LNCAP (cell line): ENCODE measurements at regions not wholly inside any gene's neighbourhood (a gene's known extent, or its start where the extent isn't known, plus 50 kb on each side); places are given as distances from the start of the nearest gene placed in this dataset.

Experiments
- CTCF ChIP-seq: fragments of 450-650 bp; IDR thresholded peaks from 2 replicates; pipeline ENCODE4 v1.5.1; 2017; ENCODE audit warnings: mild to moderate bottlenecking

DNA sequence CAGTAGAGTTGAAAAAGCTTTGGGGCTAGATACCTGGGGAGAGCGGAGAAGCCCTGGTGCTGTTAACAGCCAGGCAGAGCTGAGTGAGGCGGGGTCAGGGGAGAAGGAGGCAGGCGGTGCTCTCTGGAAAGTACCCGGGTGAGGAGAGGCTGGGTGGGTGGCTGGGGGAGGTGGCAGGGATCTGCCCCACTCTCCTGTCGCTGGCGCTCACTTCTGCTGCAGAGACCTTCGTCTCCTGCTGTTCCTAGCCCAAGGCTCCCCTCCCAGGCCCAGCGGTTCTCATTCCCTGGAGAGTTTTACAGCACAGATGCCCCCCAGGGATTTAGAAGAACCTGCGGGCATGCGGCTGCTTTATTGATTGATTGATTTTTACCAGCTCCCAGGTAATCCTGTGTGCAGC is 302.8 kb downstream of the IRF8 start:
- TF ChIP-seq CTCF, result no peak

DNA sequence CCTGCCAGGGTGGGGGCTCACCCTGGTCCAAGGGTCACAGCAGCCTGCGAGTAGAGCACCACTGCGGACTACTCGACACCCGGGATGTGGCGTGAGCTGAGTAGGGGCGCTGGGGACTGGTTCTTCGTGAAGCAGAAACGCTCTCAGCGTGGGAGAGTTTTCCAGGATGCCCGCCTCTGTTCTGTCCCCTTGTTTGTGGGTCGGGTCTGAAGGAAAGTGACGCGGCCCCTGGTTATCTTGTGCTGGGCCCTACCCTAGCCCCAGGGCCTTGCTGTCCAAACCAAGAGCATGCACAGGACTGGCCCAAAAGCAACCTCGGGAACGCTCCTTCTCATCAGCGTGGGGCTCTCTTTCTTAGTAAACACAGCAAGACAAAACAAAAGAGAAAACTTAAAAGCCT is 303.3 kb downstream of the IRF8 start:
- no peak for TF ChIP-seq CTCF

- TF ChIP-seq CTCF, result no peak
Measured at GRCh38 chr16:86202760-86203426, 303.9 kb downstream of the IRF8 start.

DNA sequence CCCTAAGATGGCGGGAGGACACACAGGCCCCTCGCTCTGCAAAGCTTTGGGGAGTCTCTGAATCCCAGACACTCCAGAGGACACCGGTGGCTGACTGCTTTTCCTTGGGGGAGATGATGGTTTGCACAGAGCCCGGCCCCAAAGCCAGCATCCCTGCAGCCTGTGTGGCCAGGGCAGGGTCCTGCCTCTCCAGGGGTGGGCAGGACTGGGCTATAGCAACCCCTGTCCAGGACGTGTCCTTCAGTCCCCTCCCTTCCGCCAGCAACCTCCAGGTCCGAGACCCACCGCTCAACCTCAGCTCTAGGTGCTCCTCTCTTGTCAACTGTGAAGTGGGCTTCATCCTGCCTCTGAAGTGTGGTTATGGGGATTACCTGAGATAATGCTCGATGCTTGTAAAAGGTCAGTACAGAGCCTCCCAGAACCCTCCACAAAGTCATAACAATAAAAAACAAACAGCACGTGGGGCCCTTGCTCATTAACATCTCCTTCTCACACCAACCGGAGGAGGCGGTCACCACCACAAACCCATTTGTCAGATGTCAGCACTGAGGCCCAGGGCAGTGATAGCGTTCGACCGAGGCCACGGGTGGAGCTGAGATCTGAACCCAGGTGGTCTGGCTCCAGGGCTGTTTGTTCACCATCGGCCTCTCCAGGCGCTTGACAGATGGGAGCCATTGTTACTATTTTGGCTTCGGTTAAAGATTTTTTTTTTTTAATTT is 304.8 kb downstream of the IRF8 start:
- TF ChIP-seq CTCF, result no peak

- no peak for TF ChIP-seq CTCF
Measured at GRCh38 chr16:86205521-86206245, 304.6 kb upstream of the FOXF1 start.

- no peak for TF ChIP-seq CTCF
Measured at GRCh38 chr16:86207350-86207749, 303.0 kb upstream of the FOXF1 start.

- no peak for TF ChIP-seq CTCF
Measured at GRCh38 chr16:86209202-86209601, 301.1 kb upstream of the FOXF1 start.
